BLaER1 (cell line): ENCODE measurements at regions not wholly inside any gene's neighbourhood (a gene's known extent, or its start where the extent isn't known, plus 50 kb on each side); places are given as distances from the start of the nearest gene placed in this dataset.

Source experiments
- H3K27ac ChIP-seq: shearing (Covaris generic); formaldehyde crosslinking; 2 replicates; pipeline ENCODE4 v1.8.1; 2022
- H3K27me3 ChIP-seq: shearing (Covaris generic); formaldehyde crosslinking; 2 replicates; pipeline ENCODE4 v1.8.1; 2022
- H3K36me3 ChIP-seq: shearing (Covaris generic); formaldehyde crosslinking; 2 replicates; pipeline ENCODE4 v1.8.1; 2022
- H3K4me1 ChIP-seq: shearing (Covaris generic); formaldehyde crosslinking; 2 replicates; pipeline ENCODE4 v1.8.1; 2022
- H3K4me2 ChIP-seq: shearing (Covaris generic); formaldehyde crosslinking; 2 replicates; pipeline ENCODE4 v1.8.1; 2022
- H3K4me3 ChIP-seq: shearing (Covaris generic); formaldehyde crosslinking; 2 replicates; pipeline ENCODE4 v1.8.1; 2022
- H3K9ac ChIP-seq: shearing (Covaris generic); formaldehyde crosslinking; 2 replicates; pipeline ENCODE4 v1.8.1; 2022
- H3K9me3 ChIP-seq: shearing (Covaris generic); formaldehyde crosslinking; 2 replicates; pipeline ENCODE4 v1.8.1; 2022
- H4K20me1 ChIP-seq: shearing (Covaris generic); formaldehyde crosslinking; 2 replicates; pipeline ENCODE4 v1.8.1; 2022
- Cebpa-rat ChIP-seq: shearing (Covaris generic); IDR thresholded peaks from 2 replicates; pipeline ENCODE4 v1.8.1; 2022

GRCh38 chr6:98634569-98634968, 199.8 kb upstream of the POU3F2 start:
- H4K20me1 ChIP-seq, result no peaks in the 10 kb centered on the region
- H3K9ac ChIP-seq, result no peak overlapping the region
- H3K4me1 ChIP-seq, result no peaks in the 10 kb centered on the region
- H3K4me2 ChIP-seq, result no peak overlapping the region
- no peak overlapping the region for H3K4me3 ChIP-seq
- no peaks in the 10 kb centered on the region for H3K9me3 ChIP-seq
- H3K27me3 ChIP-seq, result no peaks in the 10 kb centered on the region
- no peak overlapping the region for H3K27ac ChIP-seq
- H3K36me3 ChIP-seq, result no peaks in the 10 kb centered on the region
- no peak for TF ChIP-seq Cebpa-rat

GRCh38 chr6:98635191-98635590, 199.2 kb upstream of the POU3F2 start:
- H3K4me2 ChIP-seq, result no peak overlapping the region
- no peak for TF ChIP-seq Cebpa-rat
- no peaks in the 10 kb centered on the region for H4K20me1 ChIP-seq
- H3K9me3 ChIP-seq, result no peaks in the 10 kb centered on the region
- no peaks in the 10 kb centered on the region for H3K36me3 ChIP-seq
- H3K27me3 ChIP-seq, result no peaks in the 10 kb centered on the region
- H3K4me1 ChIP-seq, result no peaks in the 10 kb centered on the region
- H3K4me3 ChIP-seq, result no peak overlapping the region
- H3K27ac ChIP-seq, result no peak overlapping the region
- no peak overlapping the region for H3K9ac ChIP-seq

GRCh38 chr6:98636941-98637340, 197.4 kb upstream of the POU3F2 start:
- no peaks in the 10 kb centered on the region for H4K20me1 ChIP-seq
- no peak for TF ChIP-seq Cebpa-rat
- no peak overlapping the region for H3K4me2 ChIP-seq
- H3K36me3 ChIP-seq, result no peaks in the 10 kb centered on the region
- no peak overlapping the region for H3K27ac ChIP-seq
- H3K9me3 ChIP-seq, result no peaks in the 10 kb centered on the region
- H3K4me1 ChIP-seq, result no peaks in the 10 kb centered on the region
- no peak overlapping the region for H3K4me3 ChIP-seq
- H3K9ac ChIP-seq, result no peak overlapping the region
- H3K27me3 ChIP-seq, result no peaks in the 10 kb centered on the region

GRCh38 chr6:98639089-98639635, 195.2 kb upstream of the POU3F2 start:
- Histone ChIP-seq H3K9ac (no peak overlapping the region), H3K4me1 (no peaks in the 10 kb centered on the region), H3K4me3 (no peak overlapping the region), H4K20me1 (no peaks in the 10 kb centered on the region), H3K4me2 (no peak overlapping the region), H3K27me3 (no peaks in the 10 kb centered on the region), H3K36me3 (no peaks in the 10 kb centered on the region), H3K9me3 (no peaks in the 10 kb centered on the region), H3K27ac (no peak overlapping the region)
- no peak for TF ChIP-seq Cebpa-rat

GRCh38 chr6:98640366-98640765, 194.0 kb upstream of the POU3F2 start:
- Histone ChIP-seq H3K9me3 (no peaks in the 10 kb centered on the region), H4K20me1 (no peaks in the 10 kb centered on the region), H3K27me3 (no peaks in the 10 kb centered on the region), H3K4me3 (no peak overlapping the region), H3K36me3 (no peaks in the 10 kb centered on the region), H3K4me1 (no peaks in the 10 kb centered on the region), H3K27ac (no peak overlapping the region), H3K9ac (no peak overlapping the region), H3K4me2 (no peak overlapping the region)
- TF ChIP-seq Cebpa-rat, result no peak

GRCh38 chr6:98641949-98642719, 192.2 kb upstream of the POU3F2 start:
- TF ChIP-seq Cebpa-rat, result no peak
- Histone ChIP-seq H3K4me1 (no peaks in the 10 kb centered on the region), H3K4me2 (no peak overlapping the region), H4K20me1 (no peaks in the 10 kb centered on the region), H3K4me3 (no peak overlapping the region), H3K27ac (no peak overlapping the region), H3K27me3 (no peaks in the 10 kb centered on the region), H3K9ac (no peak overlapping the region), H3K36me3 (no peaks in the 10 kb centered on the region), H3K9me3 (no peaks in the 10 kb centered on the region)

- Histone ChIP-seq H3K4me3 (no peak overlapping the region), H3K27me3 (no peaks in the 10 kb centered on the region), H3K9me3 (no peaks in the 10 kb centered on the region), H3K36me3 (no peaks in the 10 kb centered on the region), H3K27ac (no peak overlapping the region), H3K4me1 (no peaks in the 10 kb centered on the region), H4K20me1 (no peaks in the 10 kb centered on the region), H3K9ac (no peak overlapping the region), H3K4me2 (no peak overlapping the region)
- no peak for TF ChIP-seq Cebpa-rat
Observed at GRCh38 chr6:98644063-98644462, 190.3 kb upstream of the POU3F2 start.

GRCh38 chr6:98648211-98648914, 186.0 kb upstream of the POU3F2 start:
- H3K4me2 ChIP-seq, result no peak overlapping the region
- H3K9ac ChIP-seq, result no peak overlapping the region
- H3K9me3 ChIP-seq, result no peaks in the 10 kb centered on the region
- no peak overlapping the region for H3K27ac ChIP-seq
- H4K20me1 ChIP-seq, result no peaks in the 10 kb centered on the region
- H3K27me3 ChIP-seq, result no peaks in the 10 kb centered on the region
- H3K4me3 ChIP-seq, result no peak overlapping the region
- no peak for TF ChIP-seq Cebpa-rat
- H3K4me1 ChIP-seq, result no peaks in the 10 kb centered on the region
- no peaks in the 10 kb centered on the region for H3K36me3 ChIP-seq

GRCh38 chr6:98650941-98651340, 183.4 kb upstream of the POU3F2 start:
- Histone ChIP-seq H3K4me3 (no peak overlapping the region), H3K9ac (no peak overlapping the region), H3K27me3 (no peaks in the 10 kb centered on the region), H3K4me2 (no peak overlapping the region), H3K36me3 (no peaks in the 10 kb centered on the region), H4K20me1 (no peaks in the 10 kb centered on the region), H3K27ac (no peak overlapping the region), H3K4me1 (no peaks in the 10 kb centered on the region), H3K9me3 (no peaks in the 10 kb centered on the region)
- no peak for TF ChIP-seq Cebpa-rat

GRCh38 chr6:98653179-98653578, 181.2 kb upstream of the POU3F2 start:
- H3K9me3 ChIP-seq, result no peaks in the 10 kb centered on the region
- no peak overlapping the region for H3K9ac ChIP-seq
- no peaks in the 10 kb centered on the region for H3K4me1 ChIP-seq
- H3K27ac ChIP-seq, result no peak overlapping the region
- no peaks in the 10 kb centered on the region for H3K36me3 ChIP-seq
- no peaks in the 10 kb centered on the region for H3K27me3 ChIP-seq
- no peak overlapping the region for H3K4me3 ChIP-seq
- TF ChIP-seq Cebpa-rat, result no peak
- H3K4me2 ChIP-seq, result no peak overlapping the region
- no peaks in the 10 kb centered on the region for H4K20me1 ChIP-seq
